ENCODE measurements at regions not wholly inside any gene's neighbourhood (a gene's known extent, or its start where the extent isn't known, plus 50 kb on each side); places are given as distances from the start of the nearest gene placed in this dataset.

GRCh38 chr6:29884261-29884660 lies 56.6 kb downstream of the HLA-G start:
- DNase-seq (ENCODE audit: low read depth): no peak

GRCh38 chr6:29886701-29887100 lies 55.6 kb upstream of the HLA-A start:
- DNase-seq (ENCODE audit: low read depth): no peak

- peak; percentile 15 for DNase-seq (ENCODE audit: low read depth)
These were observed 55.0 kb upstream of the HLA-A start for GRCh38 chr6:29887330-29887818.

GRCh38 chr6:29887819-29888776 lies 54.2 kb upstream of the HLA-A start:
- DNase-seq (ENCODE audit: low read depth): peak; percentile 15

All from myocyte (in vitro differentiated cells).